ENCODE measurements at regions not wholly inside any gene's neighbourhood (a gene's known extent, or its start where the extent isn't known, plus 50 kb on each side); places are given as distances from the start of the nearest gene placed in this dataset.

DNA sequence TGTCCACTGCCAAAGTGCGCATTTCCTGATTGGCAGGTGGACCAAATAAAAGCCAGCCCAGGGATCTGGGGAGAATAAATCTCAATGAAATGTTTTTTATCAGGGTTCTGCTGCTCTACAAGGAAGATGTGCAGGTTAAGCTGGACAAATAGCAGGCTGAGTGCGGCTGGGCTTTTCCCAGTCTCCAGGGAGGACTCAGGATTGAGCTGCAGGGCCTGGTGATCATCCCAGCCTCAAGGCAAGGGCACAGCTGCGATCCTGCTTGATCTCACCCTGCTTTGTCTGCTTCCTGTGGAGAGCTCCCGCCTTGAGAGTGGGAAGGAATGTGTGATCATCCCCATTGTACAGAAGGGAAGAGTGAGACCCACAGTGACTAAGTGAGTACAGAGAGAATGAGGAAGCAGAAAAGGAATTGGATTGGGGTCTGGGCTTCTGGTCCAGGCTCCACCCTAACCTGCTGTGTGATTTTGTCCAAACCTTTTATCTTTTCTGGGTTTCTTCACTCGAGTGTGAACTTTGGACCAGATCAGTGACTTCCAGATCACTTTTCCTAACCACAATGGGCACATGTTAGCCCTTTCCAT is 75.3 kb upstream of the CRHR1 start:
- no peak for TF ChIP-seq TCF12 (IDR thresholded peaks at IDR 0.05; ENCODE audit: low read depth)
- TF ChIP-seq TAF1 (IDR thresholded peaks at IDR 0.05; ENCODE audit: low read depth), result no peak
- no peak for TF ChIP-seq TEAD4 (IDR thresholded peaks at IDR 0.05)
- TF ChIP-seq RAD21 (IDR thresholded peaks at IDR 0.05; ENCODE audit: low read depth), result no peak
- no peak for TF ChIP-seq CEBPB (IDR thresholded peaks at IDR 0.05)
- TF ChIP-seq EP300 (IDR thresholded peaks at IDR 0.05; ENCODE audit: borderline replicate concordance), result no peak
- TF ChIP-seq, protein P1, sequence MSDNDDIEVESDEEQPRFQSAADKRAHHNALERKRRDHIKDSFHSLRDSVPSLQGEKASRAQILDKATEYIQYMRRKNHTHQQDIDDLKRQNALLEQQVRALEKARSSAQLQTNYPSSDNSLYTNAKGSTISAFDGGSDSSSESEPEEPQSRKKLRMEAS (IDR thresholded peaks at IDR 0.05), result no peak
- TF ChIP-seq NFIC (IDR thresholded peaks at IDR 0.05), result no peak
- TF ChIP-seq, protein P2, sequence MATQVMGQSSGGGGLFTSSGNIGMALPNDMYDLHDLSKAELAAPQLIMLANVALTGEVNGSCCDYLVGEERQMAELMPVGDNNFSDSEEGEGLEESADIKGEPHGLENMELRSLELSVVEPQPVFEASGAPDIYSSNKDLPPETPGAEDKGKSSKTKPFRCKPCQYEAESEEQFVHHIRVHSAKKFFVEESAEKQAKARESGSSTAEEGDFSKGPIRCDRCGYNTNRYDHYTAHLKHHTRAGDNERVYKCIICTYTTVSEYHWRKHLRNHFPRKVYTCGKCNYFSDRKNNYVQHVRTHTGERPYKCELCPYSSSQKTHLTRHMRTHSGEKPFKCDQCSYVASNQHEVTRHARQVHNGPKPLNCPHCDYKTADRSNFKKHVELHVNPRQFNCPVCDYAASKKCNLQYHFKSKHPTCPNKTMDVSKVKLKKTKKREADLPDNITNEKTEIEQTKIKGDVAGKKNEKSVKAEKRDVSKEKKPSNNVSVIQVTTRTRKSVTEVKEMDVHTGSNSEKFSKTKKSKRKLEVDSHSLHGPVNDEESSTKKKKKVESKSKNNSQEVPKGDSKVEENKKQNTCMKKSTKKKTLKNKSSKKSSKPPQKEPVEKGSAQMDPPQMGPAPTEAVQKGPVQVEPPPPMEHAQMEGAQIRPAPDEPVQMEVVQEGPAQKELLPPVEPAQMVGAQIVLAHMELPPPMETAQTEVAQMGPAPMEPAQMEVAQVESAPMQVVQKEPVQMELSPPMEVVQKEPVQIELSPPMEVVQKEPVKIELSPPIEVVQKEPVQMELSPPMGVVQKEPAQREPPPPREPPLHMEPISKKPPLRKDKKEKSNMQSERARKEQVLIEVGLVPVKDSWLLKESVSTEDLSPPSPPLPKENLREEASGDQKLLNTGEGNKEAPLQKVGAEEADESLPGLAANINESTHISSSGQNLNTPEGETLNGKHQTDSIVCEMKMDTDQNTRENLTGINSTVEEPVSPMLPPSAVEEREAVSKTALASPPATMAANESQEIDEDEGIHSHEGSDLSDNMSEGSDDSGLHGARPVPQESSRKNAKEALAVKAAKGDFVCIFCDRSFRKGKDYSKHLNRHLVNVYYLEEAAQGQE (IDR thresholded peaks at IDR 0.05; ENCODE audit: low read depth), result no peak
